BLaER1 (cell line): ENCODE measurements at regions not wholly inside any gene's neighbourhood (a gene's known extent, or its start where the extent isn't known, plus 50 kb on each side); places are given as distances from the start of the nearest gene placed in this dataset.

Experiments
- H3K27ac ChIP-seq: shearing (Covaris generic); formaldehyde crosslinking; 2 replicates; pipeline ENCODE4 v1.8.1; 2022
- H3K27me3 ChIP-seq: shearing (Covaris generic); formaldehyde crosslinking; 2 replicates; pipeline ENCODE4 v1.8.1; 2022
- H3K36me3 ChIP-seq: shearing (Covaris generic); formaldehyde crosslinking; 2 replicates; pipeline ENCODE4 v1.8.1; 2022
- H3K4me1 ChIP-seq: shearing (Covaris generic); formaldehyde crosslinking; 2 replicates; pipeline ENCODE4 v1.8.1; 2022
- H3K4me2 ChIP-seq: shearing (Covaris generic); formaldehyde crosslinking; 2 replicates; pipeline ENCODE4 v1.8.1; 2022
- H3K4me3 ChIP-seq: shearing (Covaris generic); formaldehyde crosslinking; 2 replicates; pipeline ENCODE4 v1.8.1; 2022
- H3K9ac ChIP-seq: shearing (Covaris generic); formaldehyde crosslinking; 2 replicates; pipeline ENCODE4 v1.8.1; 2022
- H3K9me3 ChIP-seq: shearing (Covaris generic); formaldehyde crosslinking; 2 replicates; pipeline ENCODE4 v1.8.1; 2022
- H4K20me1 ChIP-seq: shearing (Covaris generic); formaldehyde crosslinking; 2 replicates; pipeline ENCODE4 v1.8.1; 2022
- Cebpa-rat ChIP-seq: shearing (Covaris generic); IDR thresholded peaks from 2 replicates; pipeline ENCODE4 v1.8.1; 2022

GRCh38 chr5:125834438-125835115, 588.6 kb upstream of the GRAMD2B start:
- no peak for TF ChIP-seq Cebpa-rat
- no peaks in the 10 kb centered on the region for H3K4me1 ChIP-seq
- H3K4me3 ChIP-seq = no peak overlapping the region
- H3K9ac ChIP-seq = no peak overlapping the region
- no peaks in the 10 kb centered on the region for H3K27me3 ChIP-seq
- H3K36me3 ChIP-seq = no peaks in the 10 kb centered on the region
- no peaks in the 10 kb centered on the region for H4K20me1 ChIP-seq
- H3K27ac ChIP-seq = no peak overlapping the region
- no peak overlapping the region for H3K4me2 ChIP-seq
- H3K9me3 ChIP-seq = peaks cover 6% of the 10 kb centered on the region; the same call in 1 of the 2 replicates

GRCh38 chr5:125835293-125836172, 587.7 kb upstream of the GRAMD2B start:
- Histone ChIP-seq H4K20me1 (no peaks in the 10 kb centered on the region), H3K36me3 (no peaks in the 10 kb centered on the region), H3K9me3 (peaks cover 7% of the 10 kb centered on the region; the same call in 1 of the 2 replicates), H3K27ac (no peak overlapping the region), H3K9ac (no peak overlapping the region), H3K4me3 (no peak overlapping the region), H3K4me2 (no peak overlapping the region), H3K27me3 (no peaks in the 10 kb centered on the region), H3K4me1 (no peaks in the 10 kb centered on the region)
- no peak for TF ChIP-seq Cebpa-rat

GRCh38 chr5:125836256-125836655, 587.0 kb upstream of the GRAMD2B start:
- Histone ChIP-seq H3K9me3 (peaks cover 10% of the 10 kb centered on the region; the same call in 1 of the 2 replicates), H3K27ac (no peak overlapping the region), H4K20me1 (no peaks in the 10 kb centered on the region), H3K4me1 (no peaks in the 10 kb centered on the region), H3K4me3 (no peak overlapping the region), H3K27me3 (no peaks in the 10 kb centered on the region), H3K4me2 (no peak overlapping the region), H3K36me3 (no peaks in the 10 kb centered on the region), H3K9ac (no peak overlapping the region)
- no peak for TF ChIP-seq Cebpa-rat

- Histone ChIP-seq H3K4me2 (no peak overlapping the region), H3K27me3 (no peaks in the 10 kb centered on the region), H3K4me3 (no peak overlapping the region), H3K36me3 (no peaks in the 10 kb centered on the region), H3K9ac (no peak overlapping the region), H4K20me1 (no peaks in the 10 kb centered on the region), H3K27ac (no peak overlapping the region), H3K4me1 (no peaks in the 10 kb centered on the region), H3K9me3 (peaks cover 21% of the 10 kb centered on the region)
- no peak for TF ChIP-seq Cebpa-rat
These were observed 585.3 kb upstream of the GRAMD2B start for GRCh38 chr5:125837866-125838265.

GRCh38 chr5:125847561-125847960, 575.6 kb upstream of the GRAMD2B start:
- Histone ChIP-seq H4K20me1 (no peaks in the 10 kb centered on the region), H3K4me1 (no peaks in the 10 kb centered on the region), H3K4me3 (no peak overlapping the region), H3K36me3 (no peaks in the 10 kb centered on the region), H3K9ac (no peak overlapping the region), H3K9me3 (peaks cover 15% of the 10 kb centered on the region), H3K27me3 (no peaks in the 10 kb centered on the region), H3K27ac (no peak overlapping the region), H3K4me2 (no peak overlapping the region)
- no peak for TF ChIP-seq Cebpa-rat

GRCh38 chr5:125848751-125849150, 574.5 kb upstream of the GRAMD2B start:
- Histone ChIP-seq H3K36me3 (no peaks in the 10 kb centered on the region), H3K9me3 (peaks cover 5% of the 10 kb centered on the region; the same call in 1 of the 2 replicates), H4K20me1 (no peaks in the 10 kb centered on the region), H3K27me3 (no peaks in the 10 kb centered on the region), H3K4me2 (no peak overlapping the region), H3K4me1 (no peaks in the 10 kb centered on the region), H3K27ac (no peak overlapping the region), H3K4me3 (no peak overlapping the region), H3K9ac (no peak overlapping the region)
- TF ChIP-seq Cebpa-rat = no peak

GRCh38 chr5:125856949-125857348, 566.3 kb upstream of the GRAMD2B start:
- no peaks in the 10 kb centered on the region for H3K36me3 ChIP-seq
- peaks cover 8% of the 10 kb centered on the region; the same call in 1 of the 2 replicates for H3K4me1 ChIP-seq
- no peak overlapping the region for H3K27ac ChIP-seq
- no peaks in the 10 kb centered on the region for H3K27me3 ChIP-seq
- H3K9me3 ChIP-seq = no peaks in the 10 kb centered on the region
- H3K4me3 ChIP-seq = no peak overlapping the region
- H4K20me1 ChIP-seq = no peaks in the 10 kb centered on the region
- H3K4me2 ChIP-seq = no peak overlapping the region
- no peak for TF ChIP-seq Cebpa-rat
- H3K9ac ChIP-seq = no peak overlapping the region

- H3K4me1 ChIP-seq = peaks cover 8% of the 10 kb centered on the region; the same call in 1 of the 2 replicates
- H3K4me3 ChIP-seq = no peak overlapping the region
- no peak overlapping the region for H3K9ac ChIP-seq
- no peaks in the 10 kb centered on the region for H3K27me3 ChIP-seq
- H3K9me3 ChIP-seq = no peaks in the 10 kb centered on the region
- no peaks in the 10 kb centered on the region for H3K36me3 ChIP-seq
- no peak overlapping the region for H3K27ac ChIP-seq
- H3K4me2 ChIP-seq = no peak overlapping the region
- no peak for TF ChIP-seq Cebpa-rat
- no peaks in the 10 kb centered on the region for H4K20me1 ChIP-seq
These were observed 559.6 kb upstream of the GRAMD2B start for GRCh38 chr5:125863579-125863978.

- Histone ChIP-seq H3K9me3 (no peaks in the 10 kb centered on the region), H3K36me3 (no peaks in the 10 kb centered on the region), H3K27me3 (no peaks in the 10 kb centered on the region), H3K4me2 (no peak overlapping the region), H4K20me1 (no peaks in the 10 kb centered on the region), H3K4me1 (peaks cover 8% of the 10 kb centered on the region; the same call in 1 of the 2 replicates), H3K27ac (no peak overlapping the region), H3K4me3 (no peak overlapping the region), H3K9ac (no peak overlapping the region)
- no peak for TF ChIP-seq Cebpa-rat
These were observed 557.9 kb upstream of the GRAMD2B start for GRCh38 chr5:125865166-125865815.
